Activated naive CD4-positive, alpha-beta T cell treated with anti-CD3 and anti-CD28 coated beads, Interleukin-2, amount 50 U/mL, for 16 hours (primary cell): ENCODE measurements at regions not wholly inside any gene's neighbourhood (a gene's known extent, or its start where the extent isn't known, plus 50 kb on each side); places are given as distances from the start of the nearest gene placed in this dataset.
"Not testable (repeated sequence)": the region's sequence is repeated elsewhere in the genome, so short reads cannot be mapped to it uniquely, and the experiment has no call there.

ENCODE experiments used
- DNase-seq: peaks from one replicate; pipeline ENCODE4 v3.0.0-alpha.2; 2020

DNA sequence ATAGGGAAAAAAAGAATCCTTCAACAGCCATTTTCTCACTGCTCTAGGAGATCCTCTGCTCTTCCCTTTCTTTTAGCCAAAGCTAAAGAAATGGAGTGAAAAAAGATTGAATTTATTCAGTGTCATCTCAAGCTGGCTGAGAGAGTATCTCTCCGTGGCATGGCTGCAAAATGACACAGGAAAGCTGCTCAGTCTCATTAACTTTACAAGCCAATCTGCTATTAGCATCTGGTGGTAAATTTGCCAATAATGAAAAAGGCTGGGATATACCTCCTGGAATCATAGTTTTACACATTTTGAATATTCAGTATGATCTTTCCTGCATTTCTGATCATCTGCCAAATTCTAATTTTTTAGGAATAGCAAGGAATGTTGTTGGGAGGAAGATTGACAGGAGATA, 176.8 kb upstream of the CHRM3 start:
- DNase-seq = no peak

DNA sequence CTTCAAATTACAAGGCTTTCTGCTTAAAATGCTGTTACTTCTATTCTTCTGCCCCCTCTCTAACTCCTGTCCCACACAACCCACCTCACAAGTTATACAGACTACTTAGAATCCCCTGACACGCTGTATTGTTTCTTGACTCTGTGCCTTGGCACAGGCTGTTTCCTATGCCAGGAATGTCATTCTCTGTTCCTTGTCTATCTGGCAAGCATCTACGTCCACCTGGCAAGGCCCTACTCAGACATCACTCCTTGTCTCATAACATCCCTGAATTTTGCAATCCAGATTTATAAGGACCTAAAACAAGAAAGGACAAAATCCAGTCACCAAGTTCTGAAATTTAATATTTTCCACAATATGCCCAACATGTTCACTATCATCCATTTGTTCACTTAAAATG, 182.0 kb upstream of the CHRM3 start:
- no peak for DNase-seq

DNA sequence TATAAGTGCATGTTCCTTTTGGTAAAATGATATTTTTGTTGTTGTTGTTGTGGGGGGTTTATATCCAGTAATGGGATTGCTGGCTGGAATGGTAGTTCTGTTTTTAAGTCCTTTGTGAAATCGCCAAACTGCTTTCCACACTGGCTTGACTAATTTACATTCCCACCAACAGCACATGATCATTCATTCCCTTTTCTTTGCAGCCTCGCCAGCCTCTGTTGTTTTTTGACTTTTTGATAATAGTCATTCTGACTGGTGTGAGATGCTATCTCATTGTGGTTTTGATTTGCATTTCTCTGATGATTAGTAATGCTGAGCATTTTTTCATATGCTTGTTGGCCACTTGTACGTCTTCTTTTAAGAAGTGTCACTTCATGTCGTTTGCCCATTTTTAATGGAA, 188.5 kb upstream of the CHRM3 start:
- no peak for DNase-seq

DNA sequence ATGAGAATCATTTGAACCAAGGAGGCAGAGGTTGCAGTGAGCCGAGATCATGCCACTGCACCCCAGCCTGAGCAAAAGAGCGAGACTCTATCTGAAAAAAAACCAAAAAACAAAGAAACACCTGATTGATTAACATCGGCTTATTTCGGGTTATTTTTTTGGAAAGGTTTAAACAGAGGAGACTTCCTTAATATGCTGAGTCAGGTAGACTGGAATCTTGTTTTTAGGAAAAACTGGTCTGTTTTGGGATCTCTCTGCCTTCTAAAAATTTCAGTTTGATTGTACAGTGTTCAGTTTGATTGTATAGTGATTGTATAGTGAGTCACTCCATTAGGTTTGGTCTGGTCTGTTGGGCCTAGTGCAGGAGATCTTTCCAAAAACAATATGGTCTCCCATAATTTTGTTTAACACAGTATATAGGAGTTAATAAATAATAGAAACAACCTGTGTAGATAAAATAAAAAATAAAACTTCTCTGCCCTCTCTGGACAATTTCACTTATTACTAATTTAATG, 196.3 kb upstream of the CHRM3 start:
- no peak for DNase-seq

DNA sequence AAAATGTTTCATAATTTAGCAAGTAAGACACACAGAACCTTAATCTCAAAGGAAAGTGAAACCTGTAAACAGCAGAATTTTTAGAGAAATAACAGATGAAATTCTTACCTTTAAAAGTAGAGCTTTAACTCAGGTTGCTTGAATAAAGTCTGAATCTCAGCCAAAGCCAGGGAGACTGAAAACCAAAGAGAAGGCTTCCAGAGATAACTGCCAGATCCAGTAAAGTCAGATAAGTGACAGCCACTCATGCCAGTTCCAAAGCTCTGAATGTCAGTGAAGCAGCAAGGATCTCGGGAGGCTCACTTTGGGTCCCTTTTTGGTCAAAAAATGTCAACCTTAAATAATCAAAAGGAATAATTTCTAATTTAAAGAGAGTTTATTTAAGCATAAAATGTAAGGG, 199.9 kb upstream of the CHRM3 start:
- DNase-seq = no peak

DNA sequence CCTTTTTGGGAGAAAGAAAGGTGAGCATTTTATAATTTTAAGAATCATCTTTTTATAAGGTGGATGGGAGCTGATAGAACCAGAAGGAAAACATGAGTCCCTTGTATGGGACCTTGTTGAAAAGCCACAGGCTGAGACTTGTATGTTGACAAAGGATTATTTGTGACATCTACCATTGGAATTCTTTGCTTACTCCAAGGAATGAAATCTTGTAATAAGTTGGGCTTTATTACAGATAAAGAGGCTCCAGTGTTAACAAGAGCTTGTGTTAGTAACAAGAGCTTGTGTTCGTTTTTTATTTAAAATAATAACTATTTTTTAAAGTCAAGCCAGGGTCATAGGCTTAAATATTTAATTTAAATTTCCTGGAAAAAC, 201.1 kb upstream of the CHRM3 start:
- DNase-seq = no peak

DNA sequence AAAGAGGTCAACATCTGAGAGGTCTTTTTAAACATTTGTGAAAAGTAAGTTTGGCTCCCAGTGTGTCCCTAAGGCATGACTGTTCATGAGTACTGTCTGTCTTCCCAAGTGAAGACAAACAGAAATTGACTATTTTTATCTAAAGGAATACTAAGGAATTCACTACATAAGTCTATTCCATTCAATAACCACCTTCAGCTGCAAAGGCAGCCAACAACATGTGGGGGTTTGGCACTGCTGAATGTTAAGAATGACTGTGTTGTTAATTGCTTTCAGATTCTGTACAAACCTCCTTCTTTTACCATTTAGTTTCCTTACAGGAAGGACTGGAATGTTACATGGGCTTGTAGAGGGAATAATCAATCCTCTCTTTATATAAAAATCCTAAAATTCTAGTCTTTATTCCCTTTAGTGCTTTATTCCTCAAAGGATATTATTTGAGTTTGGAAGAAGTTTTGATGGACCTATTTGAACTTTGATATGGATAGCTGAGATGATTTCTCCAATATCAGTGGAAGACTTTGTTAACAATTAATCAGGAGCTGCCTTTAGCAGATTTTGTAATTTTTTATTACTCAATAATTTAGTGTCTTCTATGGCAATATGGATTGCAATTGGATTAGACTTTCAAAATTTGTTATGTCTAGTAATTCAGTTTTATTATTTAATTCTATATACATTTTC, 201.7 kb upstream of the CHRM3 start:
- no peak for DNase-seq

DNA sequence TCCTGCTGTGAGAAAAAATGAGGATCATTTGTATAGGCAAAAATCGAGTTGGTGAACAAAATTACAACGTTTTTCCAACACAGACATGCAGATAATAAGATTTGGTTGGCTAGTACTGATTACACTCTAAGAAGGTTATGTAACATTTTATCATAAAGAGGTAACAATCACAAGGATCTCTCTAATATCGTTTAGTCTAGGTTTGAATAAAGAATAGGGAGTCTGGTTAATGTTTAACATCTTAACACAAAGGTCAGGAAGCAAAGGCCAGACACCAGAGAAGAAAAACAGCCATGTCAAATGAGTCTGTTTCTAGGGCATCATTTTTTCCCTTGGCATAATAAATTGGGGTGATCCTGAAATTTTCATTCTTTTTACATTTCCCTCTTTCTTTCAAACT, 207.4 kb upstream of the CHRM3 start:
- DNase-seq = no peak

DNA sequence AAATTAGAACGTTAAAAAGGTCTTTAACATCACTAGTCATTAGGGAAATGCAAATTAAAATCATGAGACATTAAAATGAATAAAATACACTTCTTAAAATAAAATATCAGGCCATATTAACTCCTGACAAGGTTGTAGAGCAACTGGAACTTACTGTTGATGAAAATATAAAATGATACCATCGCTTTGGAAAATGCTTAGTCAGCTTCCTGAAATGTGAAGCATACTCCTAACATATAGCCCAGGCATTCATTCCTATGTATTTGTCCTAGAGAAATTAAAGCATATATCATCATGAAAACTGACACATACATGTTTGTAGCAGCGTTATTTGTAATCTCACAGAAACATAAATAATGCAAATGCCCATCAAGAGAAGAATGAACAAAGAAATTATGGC, 211.5 kb upstream of the CHRM3 start:
- DNase-seq = no peak

DNA sequence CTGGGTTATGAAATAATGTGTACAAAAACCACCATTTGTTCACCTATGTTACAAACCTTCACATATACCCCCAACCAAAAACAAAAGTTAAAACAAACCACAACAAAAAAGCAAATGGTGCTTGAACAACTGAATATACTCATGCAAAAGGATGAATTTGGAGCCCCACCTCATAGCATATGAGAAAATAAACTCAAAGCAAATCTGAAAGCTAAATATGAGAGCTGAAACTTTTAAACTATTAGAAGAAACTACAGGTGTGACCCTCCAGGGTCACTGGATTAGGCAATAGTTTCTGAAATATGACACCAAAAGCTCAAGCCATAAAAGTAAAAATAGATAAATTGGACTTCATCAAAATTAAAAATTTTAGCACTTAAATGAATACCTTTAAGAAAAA, 215.5 kb upstream of the CHRM3 start:
- DNase-seq = no peak

DNA sequence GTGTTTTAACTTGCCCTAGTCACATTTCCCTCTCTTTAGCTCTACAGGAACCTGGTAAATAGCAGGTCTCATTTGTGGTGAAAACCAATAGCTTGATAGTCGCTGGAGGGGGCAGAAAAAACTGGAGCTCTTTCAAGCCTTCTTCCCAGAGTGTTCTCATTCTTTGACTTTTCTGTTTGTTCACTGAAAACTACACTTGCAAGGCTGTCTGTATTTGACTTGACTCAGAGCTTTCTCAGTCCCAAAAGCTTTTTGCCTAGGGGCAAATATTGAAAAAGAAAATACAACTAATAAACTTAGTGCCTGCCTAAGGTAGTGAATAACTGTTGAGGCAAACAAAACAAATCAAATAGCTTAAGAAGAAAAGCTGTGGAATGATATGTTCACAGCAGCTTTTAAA, 217.1 kb upstream of the CHRM3 start:
- no peak for DNase-seq

DNA sequence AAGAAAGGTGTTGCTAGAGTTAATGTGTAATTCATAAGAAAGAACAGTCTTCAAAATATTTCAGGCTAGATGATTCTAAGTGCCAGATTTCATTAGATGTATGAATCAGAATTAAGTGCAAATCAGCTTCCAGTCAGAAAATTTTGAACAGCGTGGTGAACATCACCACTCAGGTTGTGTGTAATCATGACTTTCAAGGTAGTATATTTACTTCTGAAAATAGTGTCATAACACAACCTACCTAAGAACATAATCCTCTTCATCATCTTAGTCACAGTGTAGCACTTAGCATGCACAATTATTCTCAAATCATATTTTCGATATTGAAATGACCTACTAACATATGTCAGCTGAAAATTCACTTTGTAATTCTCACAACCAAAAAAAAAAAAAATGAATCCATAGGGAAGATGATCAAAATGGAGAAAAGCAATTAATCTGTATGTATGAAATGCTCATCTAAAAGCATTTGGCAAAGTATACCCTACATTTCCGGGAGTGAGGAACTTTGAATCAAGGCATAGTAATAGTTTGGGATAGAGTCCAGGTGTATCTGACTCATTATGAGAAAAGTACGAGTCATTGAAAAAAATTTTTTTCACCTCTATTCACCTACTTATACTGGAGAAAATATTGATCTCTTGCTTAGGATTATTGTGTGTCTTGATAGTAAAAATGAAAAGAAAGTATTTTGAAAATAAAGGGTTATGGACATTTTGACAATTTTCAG, 221.8 kb upstream of the CHRM3 start:
- no peak for DNase-seq

DNA sequence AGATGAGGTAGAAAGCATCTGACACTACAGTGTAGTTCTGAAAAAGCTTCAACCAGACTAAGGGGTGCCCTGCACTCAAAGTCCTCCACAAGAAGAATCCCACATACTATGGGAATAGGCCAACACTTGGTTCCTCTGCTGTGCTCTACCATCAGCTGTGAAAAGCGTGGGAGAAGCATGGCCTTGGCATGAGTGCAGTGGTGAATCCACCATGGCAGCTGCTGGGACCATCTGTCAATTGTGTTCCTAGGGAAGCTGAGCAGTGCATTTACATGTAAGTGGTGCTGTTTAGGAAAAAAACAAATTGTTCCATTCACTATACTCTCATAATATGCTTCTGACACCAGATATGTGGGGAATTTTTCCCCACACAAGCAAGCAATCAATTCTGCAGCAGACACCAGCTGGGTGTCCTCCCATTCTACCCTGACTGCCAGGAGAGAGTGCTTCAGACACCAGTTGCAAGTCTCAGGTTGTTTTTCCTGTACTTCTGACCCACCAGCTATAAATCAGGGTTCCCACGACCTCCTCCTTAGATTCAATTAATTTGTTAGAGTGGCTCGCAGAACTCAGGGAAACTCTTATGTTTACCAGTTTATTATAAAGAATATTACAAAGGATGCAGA, 230.8 kb upstream of the CHRM3 start:
- DNase-seq = no peak

DNA sequence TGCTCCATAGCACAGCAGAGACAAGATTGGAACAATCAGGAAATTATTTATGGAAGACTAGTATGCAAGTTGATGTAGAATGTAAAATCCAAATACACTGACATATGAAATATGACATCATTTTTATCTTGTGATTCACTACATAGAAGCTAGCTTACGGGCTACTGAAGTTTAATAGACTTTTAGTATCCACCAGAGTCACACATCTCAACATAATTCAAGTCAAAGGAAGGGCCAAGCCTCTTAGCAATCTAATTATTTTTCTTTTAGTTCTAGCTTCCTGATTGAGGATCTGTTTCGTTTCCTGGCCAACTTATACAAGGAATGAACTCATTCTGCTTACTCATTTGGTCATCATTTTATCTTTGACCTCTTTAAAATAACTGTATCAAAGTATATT, 234.4 kb upstream of the CHRM3 start:
- no peak for DNase-seq

DNA sequence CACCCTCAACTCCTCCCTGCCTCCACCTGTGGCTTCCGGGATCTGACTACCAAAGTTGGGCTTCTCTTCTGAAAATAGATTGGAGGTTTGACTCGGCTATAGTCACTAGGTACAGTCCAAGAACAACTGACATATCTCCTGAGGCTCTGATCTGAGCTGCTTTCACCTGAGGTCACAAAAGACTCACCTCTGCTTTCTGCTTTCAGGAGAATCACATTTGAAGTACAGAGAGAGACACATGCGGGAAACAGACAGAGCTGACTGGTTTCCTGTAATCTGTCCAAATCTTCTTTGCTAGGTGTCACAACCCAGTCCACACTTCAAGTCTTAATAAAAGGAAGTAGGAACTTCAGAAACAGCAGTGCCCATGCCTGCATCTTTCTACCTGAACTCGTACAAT, 245.4 kb upstream of the CHRM3 start:
- DNase-seq = no peak

DNA sequence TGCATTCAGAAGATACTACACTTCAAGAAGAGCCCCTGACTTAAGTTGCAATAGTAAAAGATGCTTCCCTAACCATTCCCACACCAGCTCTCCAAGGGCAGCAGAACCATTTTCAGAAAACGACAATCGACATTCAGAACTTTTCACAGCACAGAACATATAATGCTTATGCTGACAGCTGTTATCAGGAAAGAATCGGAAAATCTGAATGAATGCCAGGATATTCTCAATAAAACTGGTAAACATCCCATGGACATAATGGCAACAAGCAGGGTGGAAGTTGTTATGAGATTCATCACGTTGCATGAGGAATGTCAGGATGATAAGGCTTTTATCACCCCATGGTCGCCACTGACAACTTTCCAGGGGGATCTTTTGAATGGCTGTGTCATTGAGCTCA, 246.6 kb upstream of the CHRM3 start:
- DNase-seq = no peak

DNA sequence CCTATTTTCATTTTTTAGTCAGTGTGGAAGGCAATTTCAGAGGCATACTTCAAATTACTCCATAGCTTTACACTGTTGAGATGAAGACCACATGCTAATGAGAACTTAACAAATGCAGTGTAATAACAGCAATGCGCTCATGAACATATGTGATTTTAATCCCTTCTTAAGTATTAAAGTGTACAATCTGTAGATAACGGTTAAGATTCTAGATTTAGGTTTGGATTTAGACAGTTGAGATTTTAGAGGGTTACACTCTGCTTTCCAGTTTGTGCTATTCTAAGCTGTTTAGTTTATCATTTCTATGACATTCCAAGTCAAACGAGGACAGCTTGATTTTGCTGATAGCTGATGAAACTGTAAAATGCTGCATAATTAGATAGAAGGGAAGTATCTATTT, 257.8 kb upstream of the CHRM3 start:
- no peak for DNase-seq

DNA sequence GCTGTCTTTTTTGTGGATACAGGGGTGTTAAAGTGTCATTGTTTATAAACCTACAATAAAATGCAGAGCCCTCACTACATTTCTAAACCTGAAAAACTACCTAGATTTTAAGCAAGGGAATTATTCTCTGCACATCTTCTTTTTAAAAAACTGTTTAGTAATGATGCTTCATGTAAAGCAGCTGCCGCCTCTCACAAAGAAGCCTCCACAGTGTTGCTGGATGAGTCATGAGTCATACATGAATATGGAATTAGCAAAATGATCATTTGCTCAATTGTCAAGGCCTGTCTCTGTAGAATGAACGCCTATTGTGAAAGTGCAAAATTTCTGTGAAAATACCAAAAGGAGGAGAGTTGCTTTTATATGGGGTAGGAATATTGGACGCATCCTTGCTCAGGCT, 259.5 kb upstream of the CHRM3 start:
- no peak for DNase-seq

DNA sequence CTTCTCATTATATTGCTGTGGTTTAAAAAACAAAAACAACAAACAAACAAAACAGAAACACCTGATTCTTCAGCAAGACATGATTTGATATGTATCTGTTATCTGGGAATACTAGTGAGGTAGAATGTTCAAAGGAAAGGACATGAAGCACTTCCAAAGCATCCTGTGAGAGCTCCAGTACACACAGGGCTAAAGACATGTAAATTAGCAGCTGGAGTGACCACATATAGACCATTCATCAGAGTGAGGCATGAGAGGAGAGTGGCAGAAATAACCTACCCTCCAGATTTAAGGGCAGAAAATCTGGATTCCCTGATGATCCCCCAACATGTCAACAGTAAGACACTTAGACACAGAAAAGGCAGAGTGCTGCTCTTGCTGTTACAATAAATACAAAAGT, 260.5 kb upstream of the CHRM3 start:
- DNase-seq = no peak

DNA sequence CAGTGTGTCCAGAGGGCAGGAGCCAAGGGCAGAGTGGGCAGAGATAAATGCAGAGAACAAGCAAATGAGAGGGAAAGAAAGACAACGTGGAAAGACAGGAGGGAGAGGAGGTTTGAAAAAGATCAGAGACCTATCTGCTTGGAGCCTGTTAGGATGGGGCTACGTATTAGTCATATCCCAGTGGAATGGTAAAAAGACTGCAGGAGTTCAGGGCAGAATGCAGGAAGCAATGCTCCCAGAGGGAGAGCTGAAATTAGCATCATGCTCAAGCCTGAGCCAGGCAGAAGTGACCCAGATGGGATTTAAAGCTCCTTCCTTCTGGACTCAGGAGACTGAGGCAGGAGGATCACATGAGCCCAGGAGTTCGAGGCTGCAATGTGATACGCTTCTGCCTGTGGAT, 261.3 kb upstream of the CHRM3 start:
- DNase-seq = no peak

DNA sequence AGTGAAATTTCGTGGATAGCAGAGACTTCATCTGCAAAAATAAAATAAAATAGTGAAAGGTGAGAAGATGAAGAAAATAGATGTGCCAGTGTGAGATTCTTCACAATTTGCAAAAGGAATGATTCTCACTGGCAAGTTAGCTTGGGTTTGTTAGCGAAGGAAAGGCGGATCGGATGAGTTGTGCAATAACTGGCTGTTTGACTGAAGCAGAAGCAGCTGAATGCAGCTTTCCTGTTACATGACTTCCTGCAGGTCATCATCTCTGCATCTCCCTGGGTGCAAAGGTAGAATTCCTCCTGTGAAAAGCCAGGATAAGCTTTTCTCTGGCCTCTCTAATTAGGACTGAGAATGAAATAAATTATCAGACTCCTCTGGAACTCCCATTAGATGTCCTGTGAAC, 263.1 kb upstream of the CHRM3 start:
- no peak for DNase-seq

DNA sequence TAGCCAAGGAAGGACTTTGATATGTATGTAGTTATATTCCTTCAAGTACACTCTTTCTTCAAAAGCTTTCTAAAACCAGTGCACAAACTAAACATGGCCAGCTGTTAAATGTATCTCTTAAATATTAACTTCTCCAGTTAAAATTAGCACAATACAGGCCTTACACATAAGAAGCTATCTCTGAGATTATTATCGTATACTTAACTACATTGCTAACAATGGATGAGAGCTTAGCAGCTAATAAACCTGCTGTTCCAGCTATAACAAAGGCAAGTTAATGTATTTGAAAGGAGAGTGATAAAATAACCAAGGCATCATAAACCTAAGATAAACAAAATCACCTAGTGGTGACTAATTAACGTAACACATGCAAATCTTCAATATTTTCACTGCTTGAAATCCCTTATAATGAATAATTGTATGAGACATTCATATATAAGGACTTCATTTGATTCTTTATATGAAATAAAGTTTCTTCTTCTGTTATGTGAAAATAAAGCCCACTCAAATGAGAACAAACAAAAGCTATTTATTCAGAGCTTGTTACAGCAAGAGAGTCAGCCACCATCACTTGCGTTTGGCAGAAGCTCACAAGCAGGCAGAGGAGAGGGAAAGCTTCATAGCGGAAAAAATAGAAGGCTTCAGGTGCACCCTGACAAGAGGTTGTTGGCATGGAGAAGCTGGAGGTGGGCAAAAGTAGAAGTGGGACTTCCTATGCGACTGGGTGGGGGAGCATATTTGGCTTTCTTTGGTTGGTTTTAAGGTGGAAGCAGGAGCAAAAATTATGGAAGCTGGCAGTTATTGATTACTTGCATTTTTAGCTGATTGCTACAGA, 274.1 kb upstream of the CHRM3 start:
- no peak for DNase-seq

DNA sequence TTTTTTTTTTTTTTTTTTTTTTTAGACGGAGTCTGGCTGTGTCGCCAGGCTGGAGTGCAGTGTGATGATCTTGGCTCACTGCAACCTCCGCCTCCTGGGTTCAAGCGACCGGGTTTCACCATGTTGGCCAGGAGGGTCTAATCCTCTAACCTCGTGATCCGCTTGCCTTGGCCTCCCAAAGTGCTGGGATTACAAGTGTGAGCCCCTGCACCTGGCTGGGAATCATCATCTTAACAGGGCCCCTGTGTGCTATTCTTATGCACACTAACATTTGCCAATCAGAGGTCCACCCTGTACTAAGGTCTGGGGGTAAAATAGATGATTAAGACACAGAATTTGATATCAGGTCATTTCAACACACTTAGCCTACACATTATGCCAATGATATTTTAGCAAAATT, 278.7 kb upstream of the CHRM3 start:
- no peak for DNase-seq

DNA sequence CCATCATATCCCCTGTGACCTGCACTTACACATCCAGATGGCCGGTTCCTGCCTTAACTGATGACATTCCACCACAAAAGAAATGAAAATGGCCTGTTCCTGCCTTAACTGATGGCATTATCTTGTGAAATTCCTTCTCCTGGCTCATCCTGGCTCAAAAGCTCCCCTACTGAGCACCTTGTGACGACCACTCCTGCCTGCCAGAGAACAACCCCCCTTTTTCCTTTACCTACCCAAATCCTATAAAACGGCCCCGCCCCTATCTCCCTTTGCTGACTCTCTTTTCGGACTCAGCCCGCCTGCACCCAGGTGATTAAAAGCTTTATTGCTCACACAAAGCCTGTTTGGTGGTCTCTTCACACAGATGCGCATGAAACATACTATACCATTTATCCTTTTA, 279.7 kb upstream of the CHRM3 start:
- not testable (repeated sequence) for DNase-seq
